ENCODE measurements at regions not wholly inside any gene's neighbourhood (a gene's known extent, or its start where the extent isn't known, plus 50 kb on each side); places are given as distances from the start of the nearest gene placed in this dataset.

DNA sequence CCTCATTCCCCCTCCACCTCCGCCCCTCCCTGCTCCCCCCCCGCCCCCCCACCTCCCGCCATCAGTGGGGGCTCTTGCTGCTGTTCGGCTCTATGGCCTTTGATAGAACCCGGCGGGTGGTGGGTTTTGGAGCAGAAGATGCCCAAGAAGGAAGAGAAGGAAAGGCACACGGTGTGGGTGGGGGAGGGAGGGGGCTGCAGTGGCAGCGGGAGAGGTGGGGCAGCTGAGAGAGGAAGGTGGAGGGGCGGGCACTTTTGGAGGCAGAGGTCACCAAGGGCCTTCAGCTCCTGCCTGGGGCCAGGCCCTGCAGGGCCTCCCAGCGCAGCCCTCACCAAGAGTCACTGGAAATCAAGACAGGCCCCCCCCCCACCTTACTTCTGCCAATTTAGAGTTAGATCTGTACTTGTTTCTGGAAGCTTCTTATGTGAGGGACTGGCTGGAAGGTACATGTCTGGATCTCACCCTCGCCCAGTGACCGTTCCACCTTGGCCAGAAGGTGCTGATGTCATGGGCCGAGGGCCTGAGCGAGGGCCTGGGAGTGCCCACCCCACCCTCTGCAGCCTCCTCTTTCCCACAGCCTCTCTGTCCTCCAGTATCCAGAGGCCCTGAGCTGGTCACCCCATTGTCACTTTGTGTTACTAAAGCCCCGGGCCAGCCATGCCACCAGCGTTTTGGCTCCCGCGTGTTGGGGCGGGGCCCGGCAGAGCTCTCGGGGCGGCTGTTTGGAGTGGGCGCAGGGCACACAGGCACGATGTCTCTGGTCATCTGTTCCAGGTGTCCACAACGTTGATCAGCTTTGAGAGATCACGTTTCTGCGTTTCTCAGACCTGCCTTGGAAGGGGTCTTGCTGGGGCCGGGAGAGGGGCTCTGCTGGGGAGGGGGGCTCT is 153.9 kb downstream of the KIF26A start:
- TF ChIP-seq CTCF (IDR thresholded peaks at IDR 0.05) (no peak), ATF2 (CRISPR knock-in tag; IDR thresholded peaks at IDR 0.05; ENCODE audit: borderline replicate concordance, low read depth) (no peak), USF2 (CRISPR knock-in tag; IDR thresholded peaks at IDR 0.05) (no peak), STAT6 (CRISPR knock-in tag; conservative IDR thresholded peaks at IDR 0.05; ENCODE audit: low read depth) (no peak), ELF4 (CRISPR knock-in tag; IDR thresholded peaks at IDR 0.05; ENCODE audit: low read depth) (no peak), RELA (CRISPR knock-in tag; IDR thresholded peaks at IDR 0.05; ENCODE audit: borderline replicate concordance) (no peak), ZNF425 (CRISPR knock-in tag; conservative IDR thresholded peaks at IDR 0.05) (no peak), ZNF138 (CRISPR knock-in tag; conservative IDR thresholded peaks at IDR 0.05) (no peak), NR2C2 (CRISPR knock-in tag; IDR thresholded peaks at IDR 0.05) (no peak), FOXP4 (CRISPR knock-in tag; IDR thresholded peaks at IDR 0.05) (no peak), CBFB (CRISPR knock-in tag; IDR thresholded peaks at IDR 0.05; ENCODE audit: low read depth) (no peak)
- TF ChIP-seq, protein P1, sequence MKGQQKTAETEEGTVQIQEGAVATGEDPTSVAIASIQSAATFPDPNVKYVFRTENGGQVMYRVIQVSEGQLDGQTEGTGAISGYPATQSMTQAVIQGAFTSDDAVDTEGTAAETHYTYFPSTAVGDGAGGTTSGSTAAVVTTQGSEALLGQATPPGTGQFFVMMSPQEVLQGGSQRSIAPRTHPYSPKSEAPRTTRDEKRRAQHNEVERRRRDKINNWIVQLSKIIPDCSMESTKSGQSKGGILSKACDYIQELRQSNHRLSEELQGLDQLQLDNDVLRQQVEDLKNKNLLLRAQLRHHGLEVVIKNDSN (CRISPR knock-in tag; IDR thresholded peaks at IDR 0.05), result no peak
- TF ChIP-seq, protein P2, sequence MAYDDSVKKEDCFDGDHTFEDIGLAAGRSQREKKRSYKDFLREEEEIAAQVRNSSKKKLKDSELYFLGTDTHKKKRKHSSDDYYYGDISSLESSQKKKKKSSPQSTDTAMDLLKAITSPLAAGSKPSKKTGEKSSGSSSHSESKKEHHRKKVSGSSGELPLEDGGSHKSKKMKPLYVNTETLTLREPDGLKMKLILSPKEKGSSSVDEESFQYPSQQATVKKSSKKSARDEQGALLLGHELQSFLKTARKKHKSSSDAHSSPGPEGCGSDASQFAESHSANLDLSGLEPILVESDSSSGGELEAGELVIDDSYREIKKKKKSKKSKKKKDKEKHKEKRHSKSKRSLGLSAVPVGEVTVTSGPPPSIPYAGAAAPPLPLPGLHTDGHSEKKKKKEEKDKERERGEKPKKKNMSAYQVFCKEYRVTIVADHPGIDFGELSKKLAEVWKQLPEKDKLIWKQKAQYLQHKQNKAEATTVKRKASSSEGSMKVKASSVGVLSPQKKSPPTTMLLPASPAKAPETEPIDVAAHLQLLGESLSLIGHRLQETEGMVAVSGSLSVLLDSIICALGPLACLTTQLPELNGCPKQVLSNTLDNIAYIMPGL (CRISPR knock-in tag; IDR thresholded peaks at IDR 0.05), result no peak
- TF ChIP-seq, protein P3, sequence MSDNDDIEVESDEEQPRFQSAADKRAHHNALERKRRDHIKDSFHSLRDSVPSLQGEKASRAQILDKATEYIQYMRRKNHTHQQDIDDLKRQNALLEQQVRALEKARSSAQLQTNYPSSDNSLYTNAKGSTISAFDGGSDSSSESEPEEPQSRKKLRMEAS (CRISPR knock-in tag; IDR thresholded peaks at IDR 0.05), result no peak

All from WTC11 (cell line).